ENCODE measurements at regions not wholly inside any gene's neighbourhood (a gene's known extent, or its start where the extent isn't known, plus 50 kb on each side); places are given as distances from the start of the nearest gene placed in this dataset.

DNA sequence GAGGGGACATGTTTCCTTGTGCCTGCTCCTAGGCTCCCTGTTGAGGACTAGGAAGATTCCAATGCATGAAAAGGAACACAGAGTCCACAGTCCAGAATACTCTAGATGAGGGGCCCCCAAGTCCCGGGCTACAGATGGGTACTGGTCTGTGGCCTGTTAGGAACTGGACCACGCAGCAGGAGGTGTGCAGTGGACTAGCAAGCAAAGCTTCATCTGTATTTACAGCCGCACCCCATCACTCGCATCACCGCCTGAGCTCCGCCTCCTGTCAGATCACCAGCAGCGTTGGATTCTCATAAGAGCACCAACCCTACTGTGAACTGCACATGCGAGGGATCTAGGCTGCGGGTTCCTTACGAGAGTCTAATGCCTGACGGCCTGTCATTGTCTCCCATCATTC lies 233.0 kb upstream of the MKLN1 start:
- DNase-seq (ENCODE audit: low read depth, low spot score): no peak
- no peaks in the 10 kb centered on the region for H3K4me1 ChIP-seq (ENCODE audit: control insufficient read depth, extremely low read depth, insufficient read depth, low read length)
- no peaks in the 10 kb centered on the region for H3K27me3 ChIP-seq (ENCODE audit: control insufficient read depth in 2 of 2, insufficient read depth in 2 of 2, low read length in 2 of 2)
- no peaks in the 10 kb centered on the region for H3K36me3 ChIP-seq (ENCODE audit: control insufficient read depth in 2 of 2, extremely low read depth in 1 of 2, insufficient read depth in 2 of 2, low read length in 2 of 2)
- FAIRE-seq: no peak
- no peaks in the 10 kb centered on the region for H3K9me3 ChIP-seq (replicated peaks; ENCODE audit: control insufficient read depth, insufficient read depth, low read length)
- no peaks in the 10 kb centered on the region for H3K9me1 ChIP-seq (replicated peaks; ENCODE audit: control insufficient read depth, extremely low read depth, insufficient read depth, low read length)
- no peak for TF ChIP-seq EZH2 (IDR thresholded peaks at IDR 0.05; ENCODE audit: borderline replicate concordance, low read depth, low read length, severe bottlenecking)
- TF ChIP-seq POLR2A (IDR thresholded peaks at IDR 0.05; ENCODE audit: low read depth, low read length): no peak
- no peak for TF ChIP-seq GATA2 (IDR thresholded peaks at IDR 0.05; ENCODE audit: insufficient read depth, insufficient read length, low read depth, low read length)
- TF ChIP-seq, protein P1, sequence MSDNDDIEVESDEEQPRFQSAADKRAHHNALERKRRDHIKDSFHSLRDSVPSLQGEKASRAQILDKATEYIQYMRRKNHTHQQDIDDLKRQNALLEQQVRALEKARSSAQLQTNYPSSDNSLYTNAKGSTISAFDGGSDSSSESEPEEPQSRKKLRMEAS (IDR thresholded peaks at IDR 0.05; ENCODE audit: insufficient read depth, insufficient read length): no peak
- no peak for TF ChIP-seq FOS (IDR thresholded peaks at IDR 0.05; ENCODE audit: borderline replicate concordance, insufficient read depth, low read length)
- TF ChIP-seq JUN (IDR thresholded peaks at IDR 0.05; ENCODE audit: borderline replicate concordance, insufficient read depth, insufficient read length, low read depth): no peak
- TF ChIP-seq POLR2AphosphoS5 (IDR thresholded peaks at IDR 0.05; ENCODE audit: insufficient read depth, low read depth, low read length): no peak
- TF ChIP-seq MYC (IDR thresholded peaks at IDR 0.05; ENCODE audit: low read depth, low read length): no peak
- TF ChIP-seq, protein P2, sequence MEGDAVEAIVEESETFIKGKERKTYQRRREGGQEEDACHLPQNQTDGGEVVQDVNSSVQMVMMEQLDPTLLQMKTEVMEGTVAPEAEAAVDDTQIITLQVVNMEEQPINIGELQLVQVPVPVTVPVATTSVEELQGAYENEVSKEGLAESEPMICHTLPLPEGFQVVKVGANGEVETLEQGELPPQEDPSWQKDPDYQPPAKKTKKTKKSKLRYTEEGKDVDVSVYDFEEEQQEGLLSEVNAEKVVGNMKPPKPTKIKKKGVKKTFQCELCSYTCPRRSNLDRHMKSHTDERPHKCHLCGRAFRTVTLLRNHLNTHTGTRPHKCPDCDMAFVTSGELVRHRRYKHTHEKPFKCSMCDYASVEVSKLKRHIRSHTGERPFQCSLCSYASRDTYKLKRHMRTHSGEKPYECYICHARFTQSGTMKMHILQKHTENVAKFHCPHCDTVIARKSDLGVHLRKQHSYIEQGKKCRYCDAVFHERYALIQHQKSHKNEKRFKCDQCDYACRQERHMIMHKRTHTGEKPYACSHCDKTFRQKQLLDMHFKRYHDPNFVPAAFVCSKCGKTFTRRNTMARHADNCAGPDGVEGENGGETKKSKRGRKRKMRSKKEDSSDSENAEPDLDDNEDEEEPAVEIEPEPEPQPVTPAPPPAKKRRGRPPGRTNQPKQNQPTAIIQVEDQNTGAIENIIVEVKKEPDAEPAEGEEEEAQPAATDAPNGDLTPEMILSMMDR (IDR thresholded peaks at IDR 0.05; ENCODE audit: extremely low read depth in 1 of 2, insufficient read depth in 1 of 2, low read depth in 1 of 2, low read length in 2 of 2): no peak
- H4K20me1 ChIP-seq (replicated peaks; ENCODE audit: control insufficient read depth, extremely low read depth, insufficient read depth, low read length): no peaks in the 10 kb centered on the region
- intact Hi-C loops (cut with micrococcal nuclease): no loop called here
- CTCF ChIA-PET: no interaction called here
- H3K4me3 ChIP-seq (replicated peaks in 1 of 3; ENCODE audit: insufficient read depth in 1 of 3, low read depth in 1 of 3, low read length in 3 of 3): no peak overlapping the region
- peaks cover 3% of the 10 kb centered on the region for H3K79me2 ChIP-seq (ENCODE audit: control insufficient read depth, insufficient read depth, low read length)
- H3K4me2 ChIP-seq (ENCODE audit: insufficient read depth, low read length): no peak overlapping the region
- H3K9ac ChIP-seq (replicated peaks; ENCODE audit: extremely low read depth, insufficient read depth, low read length): no peak overlapping the region
- dilution Hi-C loops (cut with MboI; ENCODE audit: extremely low pct_ligation_motif_present, low sequenced_read_pairs): no loop called here
- no peak overlapping the region for H2AFZ ChIP-seq (ENCODE audit: low read depth, low read length)
- H3K27ac ChIP-seq (ENCODE audit: insufficient read depth, low read depth, low read length): no peak overlapping the region
- no TSS peak for BruUV-seq (replicated peaks)
- POLR2A ChIA-PET: no interaction called here
